Glutamatergic neuron (in vitro differentiated cells): ENCODE measurements at regions not wholly inside any gene's neighbourhood (a gene's known extent, or its start where the extent isn't known, plus 50 kb on each side); places are given as distances from the start of the nearest gene placed in this dataset.

Source experiments
- DNase-seq: peaks from one replicate; pipeline ENCODE4 v3.0.0; 2022
- H3K27ac Mint-ChIP-seq: one replicate; pipeline ENCODE4 v1.8.0; 2020; ENCODE audit warnings: mild to moderate bottlenecking, mixed read lengths, inconsistent platforms; ENCODE audit not compliant: unreplicated experiment
- H3K27me3 Mint-ChIP-seq: one replicate; pipeline ENCODE4 v1.8.0; 2020; ENCODE audit warnings: mild to moderate bottlenecking, moderate library complexity, mixed read lengths, inconsistent platforms; ENCODE audit not compliant: unreplicated experiment
- H3K36me3 Mint-ChIP-seq: one replicate; pipeline ENCODE4 v1.8.0; 2020; ENCODE audit warnings: mild to moderate bottlenecking, mixed read lengths, inconsistent platforms; ENCODE audit not compliant: unreplicated experiment
- H3K4me1 Mint-ChIP-seq: one replicate; pipeline ENCODE4 v1.8.0; 2020; ENCODE audit warnings: mild to moderate bottlenecking, low read depth, mixed read lengths, inconsistent platforms; ENCODE audit not compliant: unreplicated experiment
- H3K4me3 Mint-ChIP-seq: one replicate; pipeline ENCODE4 v1.8.0; 2020; ENCODE audit warnings: mild to moderate bottlenecking, mixed read lengths, inconsistent platforms; ENCODE audit not compliant: unreplicated experiment
- H3K9me3 Mint-ChIP-seq: one replicate; pipeline ENCODE4 v1.8.0; 2020; ENCODE audit warnings: mild to moderate bottlenecking, moderate library complexity, mixed read lengths, inconsistent platforms; ENCODE audit not compliant: unreplicated experiment
- TF ChIP-seq, protein P1 (sequence below): fragments of 200-600 bp; sonication (generic); IDR thresholded peaks from one replicate; pipeline ENCODE4 v1.5.0; 2021; ENCODE audit not compliant: partially characterized antibody, unreplicated experiment

GRCh38 chr10:111504376-111504775, 427.5 kb downstream of the ADRA2A start:
- Mint-ChIP-seq H3K9me3 (no peaks in the 10 kb centered on the region), H3K36me3 (no peaks in the 10 kb centered on the region), H3K27me3 (no peaks in the 10 kb centered on the region), H3K4me1 (no peaks in the 10 kb centered on the region), H3K4me3 (no peak overlapping the region), H3K27ac (no peak overlapping the region)
- TF ChIP-seq, protein P1, sequence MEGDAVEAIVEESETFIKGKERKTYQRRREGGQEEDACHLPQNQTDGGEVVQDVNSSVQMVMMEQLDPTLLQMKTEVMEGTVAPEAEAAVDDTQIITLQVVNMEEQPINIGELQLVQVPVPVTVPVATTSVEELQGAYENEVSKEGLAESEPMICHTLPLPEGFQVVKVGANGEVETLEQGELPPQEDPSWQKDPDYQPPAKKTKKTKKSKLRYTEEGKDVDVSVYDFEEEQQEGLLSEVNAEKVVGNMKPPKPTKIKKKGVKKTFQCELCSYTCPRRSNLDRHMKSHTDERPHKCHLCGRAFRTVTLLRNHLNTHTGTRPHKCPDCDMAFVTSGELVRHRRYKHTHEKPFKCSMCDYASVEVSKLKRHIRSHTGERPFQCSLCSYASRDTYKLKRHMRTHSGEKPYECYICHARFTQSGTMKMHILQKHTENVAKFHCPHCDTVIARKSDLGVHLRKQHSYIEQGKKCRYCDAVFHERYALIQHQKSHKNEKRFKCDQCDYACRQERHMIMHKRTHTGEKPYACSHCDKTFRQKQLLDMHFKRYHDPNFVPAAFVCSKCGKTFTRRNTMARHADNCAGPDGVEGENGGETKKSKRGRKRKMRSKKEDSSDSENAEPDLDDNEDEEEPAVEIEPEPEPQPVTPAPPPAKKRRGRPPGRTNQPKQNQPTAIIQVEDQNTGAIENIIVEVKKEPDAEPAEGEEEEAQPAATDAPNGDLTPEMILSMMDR, result no peak
- DNase-seq, result no peak

- Mint-ChIP-seq H3K36me3 (no peaks in the 10 kb centered on the region), H3K4me3 (no peak overlapping the region), H3K27me3 (no peaks in the 10 kb centered on the region), H3K27ac (no peak overlapping the region), H3K9me3 (no peaks in the 10 kb centered on the region), H3K4me1 (no peaks in the 10 kb centered on the region)
- TF ChIP-seq, protein P1, result no peak
- no peak for DNase-seq
These were observed 429.6 kb downstream of the ADRA2A start for GRCh38 chr10:111506266-111507034.

- TF ChIP-seq, protein P1, result no peak
- no peak for DNase-seq
- Mint-ChIP-seq H3K4me1 (no peaks in the 10 kb centered on the region), H3K9me3 (no peaks in the 10 kb centered on the region), H3K4me3 (no peak overlapping the region), H3K36me3 (no peaks in the 10 kb centered on the region), H3K27me3 (no peaks in the 10 kb centered on the region), H3K27ac (no peak overlapping the region)
These were observed 434.9 kb downstream of the ADRA2A start for GRCh38 chr10:111511751-111512150.

DNA sequence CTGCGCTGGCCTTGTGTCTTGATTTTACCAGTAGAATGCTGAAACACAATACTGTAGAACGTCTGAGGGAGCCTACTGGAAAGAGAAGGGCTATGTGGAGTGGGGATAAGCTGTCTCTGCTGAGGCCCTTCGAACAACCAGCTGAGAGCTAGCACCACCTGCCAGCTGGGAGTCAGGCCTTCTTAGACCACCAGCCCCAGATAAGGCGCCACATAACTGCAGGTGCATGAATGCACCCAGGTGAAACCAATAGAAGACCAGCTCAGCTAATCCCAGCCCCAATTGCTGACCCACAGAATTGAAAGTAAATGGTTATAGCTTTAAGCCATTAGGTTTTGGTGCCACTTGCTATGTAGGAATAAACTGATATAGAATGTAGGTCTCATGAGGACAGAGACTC, 438.4 kb downstream of the ADRA2A start:
- H3K4me1 Mint-ChIP-seq, result no peaks in the 10 kb centered on the region
- H3K27ac Mint-ChIP-seq, result no peak overlapping the region
- DNase-seq, result no peak
- H3K4me3 Mint-ChIP-seq, result no peak overlapping the region
- H3K36me3 Mint-ChIP-seq, result no peaks in the 10 kb centered on the region
- no peaks in the 10 kb centered on the region for H3K27me3 Mint-ChIP-seq
- TF ChIP-seq, protein P1, result no peak
- no peaks in the 10 kb centered on the region for H3K9me3 Mint-ChIP-seq

DNA sequence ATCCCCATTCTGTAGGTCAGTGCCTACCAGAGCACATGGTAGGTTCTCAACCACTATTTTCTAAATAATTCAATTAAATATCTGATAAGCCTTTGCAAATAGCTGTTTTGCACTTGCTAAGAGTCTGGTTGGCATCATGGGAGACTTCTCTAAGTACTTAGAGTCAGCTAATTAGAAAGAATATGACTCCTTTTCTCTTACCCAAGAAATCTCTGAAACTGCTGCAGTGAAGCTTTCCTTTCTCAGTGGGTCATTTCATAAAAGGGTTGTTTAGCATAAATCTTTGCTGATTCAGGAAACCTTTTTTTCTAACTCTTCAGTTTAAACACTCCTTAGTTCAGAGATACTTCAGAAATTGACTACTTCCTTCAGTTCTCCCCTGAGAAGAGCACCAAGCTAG, 438.9 kb downstream of the ADRA2A start:
- no peaks in the 10 kb centered on the region for H3K36me3 Mint-ChIP-seq
- H3K4me3 Mint-ChIP-seq, result no peak overlapping the region
- TF ChIP-seq, protein P1, result no peak
- no peaks in the 10 kb centered on the region for H3K4me1 Mint-ChIP-seq
- DNase-seq, result no peak
- H3K27me3 Mint-ChIP-seq, result no peaks in the 10 kb centered on the region
- no peak overlapping the region for H3K27ac Mint-ChIP-seq
- H3K9me3 Mint-ChIP-seq, result no peaks in the 10 kb centered on the region
